HepG2 (cell line): ENCODE measurements at regions not wholly inside any gene's neighbourhood (a gene's known extent, or its start where the extent isn't known, plus 50 kb on each side); places are given as distances from the start of the nearest gene placed in this dataset.

Source experiments
- ATAC-seq: fragments of 200-7000 bp; cut with Tn5 transposase; 3 replicates; pipeline ENCODE4 v1.9.1; 2020; ENCODE audit warnings: mild to moderate bottlenecking, moderate library complexity
- BruUV-seq: library from RNA; stranded (reverse); fragments of 400-500 nt; replicated peaks from 2 replicates; lab custom pipeline; 2021; lab: Mats Ljungman, UMichigan
- CTCF ChIA-PET: fragments of 300-600 bp; formaldehyde crosslinking; extraction: SDS; loops from one replicate; lab custom pipeline; 2021; ENCODE audit warnings: low total read pairs, inconsistent platforms, low intra/inter-chr PET ratio; lab: Yijun Ruan, JAX
- POLR2A ChIA-PET: fragments of 350-600 bp; sonication (Branson Sonifier 250); formaldehyde crosslinking; loops from one replicate; lab custom pipeline; 2020; ENCODE audit warnings: antibody characterized with exemption, inconsistent platforms; lab: Yijun Ruan, JAX
- DNase-seq: peaks from one replicate; pipeline ENCODE4 v3.0.0-alpha.2; 2015; ENCODE audit warnings: low spot score
- FAIRE-seq: peaks from 3 replicates; lab custom pipeline; 2011; peaks lifted over from hg19 to GRCh38; lab: Jason Lieb, UNC
- H2AFZ ChIP-seq: one replicate; pipeline ENCODE4 v1.6.1; 2011; ENCODE audit warnings: low read length, inconsistent platforms
- H3K27ac ChIP-seq: fragments of 300-600 bp; 3 replicates; pipeline ENCODE4 v1.8.0; 2011; ENCODE audit warnings: mixed run types, mild to moderate bottlenecking, mixed read lengths, low read length, inconsistent platforms; ENCODE audit not compliant: insufficient read depth; ENCODE audit errors: extremely low read length
- H3K27me3 ChIP-seq, 2 experiments: fragments of 200-600 bp in 1 of 2; 2 replicates in 1 of 2; 3 replicates in 1 of 2; pipeline versions ENCODE4 v1.6.0 to v1.8.0; 2011; ENCODE audit warnings: low read length in 2 of 2, mild to moderate bottlenecking in 2 of 2, moderate library complexity in 2 of 2, inconsistent platforms in 1 of 2; ENCODE audit not compliant: insufficient read depth in 2 of 2, control insufficient read depth in 1 of 2
- H3K36me3 ChIP-seq, 2 experiments: fragments of 200-600 bp in 1 of 2; replicated peaks in 1 of 2; 2 replicates in 1 of 2; 3 replicates in 1 of 2; pipeline versions ENCODE4 v1.5.1 to v1.8.0; 2011; ENCODE audit warnings: low read length in 2 of 2, inconsistent platforms in 1 of 2; ENCODE audit not compliant: insufficient read depth in 2 of 2, control insufficient read depth in 1 of 2
- H3K4me1 ChIP-seq: 2 replicates; pipeline ENCODE4 v1.5.1; 2012; ENCODE audit warnings: low read length, inconsistent platforms; ENCODE audit not compliant: insufficient read depth
- H3K4me2 ChIP-seq: 2 replicates; pipeline ENCODE4 v1.6.0; 2011; ENCODE audit warnings: low read depth, low read length, inconsistent platforms
- H3K4me3 ChIP-seq, 3 experiments: fragments of 200-600 bp in 1 of 3; sonication (generic), shearing (Covaris generic) in 1 of 3; replicated peaks in 1 of 3; 2 replicates each; pipeline ENCODE4 v1.5.1; 2011 to 2016; ENCODE audit warnings: low read length in 3 of 3, inconsistent platforms in 2 of 3, low read depth in 2 of 3, mild to moderate bottlenecking in 2 of 3, control low read depth in 1 of 3, mixed read lengths in 1 of 3; ENCODE audit not compliant: insufficient read depth in 1 of 3
- H3K79me2 ChIP-seq: one replicate; pipeline ENCODE4 v1.6.1; 2011; ENCODE audit warnings: low read length, inconsistent platforms; ENCODE audit not compliant: insufficient read depth
- H3K9ac ChIP-seq: 2 replicates; pipeline ENCODE4 v1.6.0; 2011; ENCODE audit warnings: mild to moderate bottlenecking, low read depth, low read length, inconsistent platforms; ENCODE audit not compliant: insufficient read depth
- H3K9me3 ChIP-seq: 2 replicates; pipeline ENCODE4 v1.5.1; 2012; ENCODE audit warnings: mild to moderate bottlenecking, low read length
- H4K20me1 ChIP-seq: 2 replicates; pipeline ENCODE4 v1.6.0; 2011; ENCODE audit warnings: inconsistent platforms, mild to moderate bottlenecking, low read length, moderate library complexity; ENCODE audit not compliant: insufficient read depth
- ARID2 ChIP-seq: sonication (generic); formaldehyde crosslinking; IDR thresholded peaks from 2 replicates; pipeline ENCODE4 v1.8.1; 2022; ENCODE audit warnings: mild to moderate bottlenecking, missing genetic modification reagents, borderline replicate concordance
- HNRNPL ChIP-seq: fragments of 200-400 bp; formaldehyde crosslinking; IDR thresholded peaks from 2 replicates; pipeline ENCODE4 v1.6.1; 2017; ENCODE audit warnings: mild to moderate bottlenecking, low read depth, low read length
- PAWR ChIP-seq: sonication (generic); formaldehyde crosslinking; IDR thresholded peaks from 2 replicates; pipeline ENCODE4 v1.4.0; 2020; ENCODE audit warnings: missing genetic modification reagents, mild to moderate bottlenecking, borderline replicate concordance
- YEATS2 ChIP-seq: sonication (generic); formaldehyde crosslinking; IDR thresholded peaks from 2 replicates; pipeline ENCODE4 v1.4.0; 2020; ENCODE audit warnings: missing genetic modification reagents, borderline replicate concordance
- ZNF850 ChIP-seq: sonication (generic); formaldehyde crosslinking; conservative IDR thresholded peaks from 2 replicates; pipeline ENCODE4 v1.9.0; 2021; ENCODE audit warnings: mild to moderate bottlenecking, missing genetic modification reagents
- WGBS: methylation state at CpG from one replicate; pipeline ENCODE4 v1.1.6; 2017; ENCODE audit warnings: low lambda C conversion rate; 5-methylcytosine and 5-hydroxymethylcytosine counted together
- in situ Hi-C: cut with HindIII; loops from 2 replicates; pipeline ENCODE4 v1.10.0; 2017; ENCODE audit warnings: low pct_unique_long_range_greater_than_20kb; ENCODE audit not compliant: extremely low pct_ligation_motif_present
- intact Hi-C: fragments of 100-400 bp; cut with micrococcal nuclease; formaldehyde crosslinking; loops from one replicate; pipeline ENCODE4 v1.10.0; 2022; ENCODE audit not compliant: unreplicated experiment
- TF ChIP-seq, protein P1 (sequence below): sonication (generic); formaldehyde crosslinking; IDR thresholded peaks from 2 replicates; pipeline ENCODE4 v1.9.0; 2021; ENCODE audit warnings: missing genetic modification reagents, borderline replicate concordance
- TF ChIP-seq, protein P2 (sequence below): sonication (generic); formaldehyde crosslinking; IDR thresholded peaks from 2 replicates; pipeline ENCODE4 v1.5.0; 2020; ENCODE audit warnings: missing genetic modification reagents
- TF ChIP-seq, protein P3 (sequence below): IDR thresholded peaks from 2 replicates; pipeline ENCODE4 v1.6.1; 2016; ENCODE audit warnings: mild to moderate bottlenecking, missing biosample characterization, missing genetic modification reagents
- TF ChIP-seq, protein P4 (sequence below): IDR thresholded peaks from 2 replicates; pipeline ENCODE4 v1.6.1; 2012; ENCODE audit warnings: inconsistent platforms
- TF ChIP-seq, protein P5 (sequence below): sonication (generic); formaldehyde crosslinking; IDR thresholded peaks from 2 replicates; pipeline ENCODE4 v1.4.0; 2020; ENCODE audit warnings: missing genetic modification reagents, mild to moderate bottlenecking, borderline replicate concordance
- TF ChIP-seq, protein P6 (sequence below): sonication (generic); formaldehyde crosslinking; IDR thresholded peaks from 2 replicates; pipeline ENCODE4 v1.4.0; 2020; ENCODE audit warnings: mild to moderate bottlenecking, missing genetic modification reagents

DNA sequence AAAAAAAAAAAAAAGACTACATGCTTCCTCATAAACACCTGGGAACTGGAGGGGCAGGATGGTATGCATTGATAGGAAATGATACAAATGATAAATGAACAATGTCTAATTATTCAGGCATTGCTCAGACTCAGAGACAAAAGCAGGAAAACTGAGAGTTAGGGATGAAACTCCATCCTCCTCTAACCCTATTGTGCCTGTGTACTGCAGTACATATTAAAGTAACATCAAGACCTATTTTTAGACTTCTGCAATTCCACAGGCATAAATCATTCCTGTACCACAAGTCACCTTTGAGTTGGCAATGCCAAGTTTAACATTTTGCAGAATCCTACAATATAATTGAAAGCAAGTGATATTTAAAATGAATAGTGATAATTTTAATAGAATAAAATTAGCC, 156.5 kb upstream of the USP15 start:
- Histone ChIP-seq H3K9me3 (no peaks in the 10 kb centered on the region), H2AFZ (no peak overlapping the region), H3K4me2 (no peak overlapping the region), H3K27me3 (no peaks in the 10 kb centered on the region), H3K36me3 (no peaks in the 10 kb centered on the region), H3K9ac (no peak overlapping the region), H4K20me1 (no peaks in the 10 kb centered on the region), H3K4me3 (no peak overlapping the region), H3K4me1 (no peaks in the 10 kb centered on the region), H3K27ac (no peak overlapping the region), H3K79me2 (no peaks in the 10 kb centered on the region)
- no peak for FAIRE-seq
- intact Hi-C loops, result no loop called here
- ATAC-seq, result no peak
- POLR2A ChIA-PET, result no interaction called here
- BruUV-seq, result no TSS peak
- DNase-seq, result no peak
- CTCF ChIA-PET, result no interaction called here
- in situ Hi-C loops, result no loop called here
- TF ChIP-seq, protein P1, sequence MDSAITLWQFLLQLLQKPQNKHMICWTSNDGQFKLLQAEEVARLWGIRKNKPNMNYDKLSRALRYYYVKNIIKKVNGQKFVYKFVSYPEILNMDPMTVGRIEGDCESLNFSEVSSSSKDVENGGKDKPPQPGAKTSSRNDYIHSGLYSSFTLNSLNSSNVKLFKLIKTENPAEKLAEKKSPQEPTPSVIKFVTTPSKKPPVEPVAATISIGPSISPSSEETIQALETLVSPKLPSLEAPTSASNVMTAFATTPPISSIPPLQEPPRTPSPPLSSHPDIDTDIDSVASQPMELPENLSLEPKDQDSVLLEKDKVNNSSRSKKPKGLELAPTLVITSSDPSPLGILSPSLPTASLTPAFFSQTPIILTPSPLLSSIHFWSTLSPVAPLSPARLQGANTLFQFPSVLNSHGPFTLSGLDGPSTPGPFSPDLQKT (CRISPR knock-in tag), result no peak
- TF ChIP-seq YEATS2 (CRISPR knock-in tag), result no peak
- no peak for TF ChIP-seq PAWR
- no peak for TF ChIP-seq ARID2 (CRISPR knock-in tag)

DNA sequence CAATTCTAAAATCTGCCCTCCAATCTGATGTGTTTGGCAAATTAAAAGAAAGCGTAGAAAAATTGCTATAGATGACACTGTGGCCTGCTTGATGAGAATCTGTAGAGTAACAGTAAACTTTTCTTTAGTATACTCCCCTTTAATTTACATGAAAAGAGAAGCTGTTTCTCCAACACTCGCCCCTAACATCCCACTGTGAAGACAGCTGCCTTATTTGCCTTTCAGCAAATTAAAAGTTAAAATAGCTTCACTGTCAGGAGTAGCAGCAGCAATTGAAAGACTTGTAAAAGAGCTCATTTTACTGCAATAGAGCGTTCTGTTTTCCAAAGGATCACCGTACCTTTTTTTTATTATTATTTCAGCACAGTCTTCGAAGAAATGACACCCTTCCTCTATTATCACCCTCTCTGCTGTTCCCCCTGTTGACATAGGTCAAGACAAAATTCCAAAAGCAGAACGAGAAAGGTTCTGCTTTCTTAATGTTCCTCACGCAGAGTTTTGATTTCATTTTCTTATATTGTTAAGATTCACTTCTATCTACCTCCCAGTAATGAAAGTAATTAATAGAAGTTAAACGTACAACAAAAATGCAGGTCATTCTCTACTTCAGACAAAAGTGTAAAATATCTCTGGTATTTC, 153.5 kb upstream of the USP15 start:
- ChIA-PET CTCF (no interaction called here), POLR2A (no interaction called here)
- intact Hi-C loops, result no loop called here
- ATAC-seq (no peak), DNase-seq (no peak), FAIRE-seq (no peak)
- BruUV-seq, result no TSS peak
- Histone ChIP-seq H3K4me3 (no peak overlapping the region), H3K36me3 (no peaks in the 10 kb centered on the region), H2AFZ (no peak overlapping the region), H3K4me1 (no peaks in the 10 kb centered on the region), H3K27ac (no peak overlapping the region), H3K9me3 (no peaks in the 10 kb centered on the region), H3K4me2 (no peak overlapping the region), H3K79me2 (no peaks in the 10 kb centered on the region), H3K9ac (no peak overlapping the region), H3K27me3 (no peaks in the 10 kb centered on the region), H4K20me1 (no peaks in the 10 kb centered on the region)
- 13% methylated on average over 8 of the region's 8 CpGs for WGBS
- in situ Hi-C loops, result no loop called here
- TF ChIP-seq, protein P2, sequence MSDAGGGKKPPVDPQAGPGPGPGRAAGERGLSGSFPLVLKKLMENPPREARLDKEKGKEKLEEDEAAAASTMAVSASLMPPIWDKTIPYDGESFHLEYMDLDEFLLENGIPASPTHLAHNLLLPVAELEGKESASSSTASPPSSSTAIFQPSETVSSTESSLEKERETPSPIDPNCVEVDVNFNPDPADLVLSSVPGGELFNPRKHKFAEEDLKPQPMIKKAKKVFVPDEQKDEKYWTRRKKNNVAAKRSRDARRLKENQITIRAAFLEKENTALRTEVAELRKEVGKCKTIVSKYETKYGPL (CRISPR knock-in tag), result no peak
- TF ChIP-seq ZNF850 (CRISPR knock-in tag) (no peak), HNRNPL (no peak)
- TF ChIP-seq, protein P3, sequence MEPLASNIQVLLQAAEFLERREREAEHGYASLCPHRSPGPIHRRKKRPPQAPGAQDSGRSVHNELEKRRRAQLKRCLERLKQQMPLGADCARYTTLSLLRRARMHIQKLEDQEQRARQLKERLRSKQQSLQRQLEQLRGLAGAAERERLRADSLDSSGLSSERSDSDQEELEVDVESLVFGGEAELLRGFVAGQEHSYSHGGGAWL (CRISPR knock-in tag), result no peak
- TF ChIP-seq, protein P4, sequence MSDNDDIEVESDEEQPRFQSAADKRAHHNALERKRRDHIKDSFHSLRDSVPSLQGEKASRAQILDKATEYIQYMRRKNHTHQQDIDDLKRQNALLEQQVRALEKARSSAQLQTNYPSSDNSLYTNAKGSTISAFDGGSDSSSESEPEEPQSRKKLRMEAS, result no peak
- TF ChIP-seq, protein P5, sequence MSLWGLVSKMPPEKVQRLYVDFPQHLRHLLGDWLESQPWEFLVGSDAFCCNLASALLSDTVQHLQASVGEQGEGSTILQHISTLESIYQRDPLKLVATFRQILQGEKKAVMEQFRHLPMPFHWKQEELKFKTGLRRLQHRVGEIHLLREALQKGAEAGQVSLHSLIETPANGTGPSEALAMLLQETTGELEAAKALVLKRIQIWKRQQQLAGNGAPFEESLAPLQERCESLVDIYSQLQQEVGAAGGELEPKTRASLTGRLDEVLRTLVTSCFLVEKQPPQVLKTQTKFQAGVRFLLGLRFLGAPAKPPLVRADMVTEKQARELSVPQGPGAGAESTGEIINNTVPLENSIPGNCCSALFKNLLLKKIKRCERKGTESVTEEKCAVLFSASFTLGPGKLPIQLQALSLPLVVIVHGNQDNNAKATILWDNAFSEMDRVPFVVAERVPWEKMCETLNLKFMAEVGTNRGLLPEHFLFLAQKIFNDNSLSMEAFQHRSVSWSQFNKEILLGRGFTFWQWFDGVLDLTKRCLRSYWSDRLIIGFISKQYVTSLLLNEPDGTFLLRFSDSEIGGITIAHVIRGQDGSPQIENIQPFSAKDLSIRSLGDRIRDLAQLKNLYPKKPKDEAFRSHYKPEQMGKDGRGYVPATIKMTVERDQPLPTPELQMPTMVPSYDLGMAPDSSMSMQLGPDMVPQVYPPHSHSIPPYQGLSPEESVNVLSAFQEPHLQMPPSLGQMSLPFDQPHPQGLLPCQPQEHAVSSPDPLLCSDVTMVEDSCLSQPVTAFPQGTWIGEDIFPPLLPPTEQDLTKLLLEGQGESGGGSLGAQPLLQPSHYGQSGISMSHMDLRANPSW (CRISPR knock-in tag), result no peak
- TF ChIP-seq, protein P6, sequence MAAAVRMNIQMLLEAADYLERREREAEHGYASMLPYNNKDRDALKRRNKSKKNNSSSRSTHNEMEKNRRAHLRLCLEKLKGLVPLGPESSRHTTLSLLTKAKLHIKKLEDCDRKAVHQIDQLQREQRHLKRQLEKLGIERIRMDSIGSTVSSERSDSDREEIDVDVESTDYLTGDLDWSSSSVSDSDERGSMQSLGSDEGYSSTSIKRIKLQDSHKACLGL (CRISPR knock-in tag), result no peak
